SK-N-SH (cell line): ENCODE measurements at regions not wholly inside any gene's neighbourhood (a gene's known extent, or its start where the extent isn't known, plus 50 kb on each side); places are given as distances from the start of the nearest gene placed in this dataset.

Experiments used
- CTCF ChIA-PET: fragments of 300-600, 350-600 bp; formaldehyde crosslinking; extraction: SDS; loops from one replicate; lab custom pipeline; 2021; lab: Yijun Ruan, JAX
- POLR2A ChIA-PET: fragments of 350-600 bp; sonication (Branson Sonifier 250); formaldehyde crosslinking; extraction: SDS; loops from one replicate; lab custom pipeline; 2020; ENCODE audit warnings: antibody characterized with exemption, inconsistent platforms; lab: Yijun Ruan, JAX
- DNase-seq: peaks from one replicate; pipeline ENCODE4 v3.0.0; 2012
- H2AFZ ChIP-seq: fragments of 200-600 bp; sonication (generic); 2 replicates; pipeline ENCODE4 v1.8.1; 2016; ENCODE audit warnings: antibody characterized with exemption, mild to moderate bottlenecking, low read depth
- H3F3A ChIP-seq: fragments of 200-600 bp; sonication (generic); replicated peaks from 2 replicates; pipeline ENCODE3; 2016; ENCODE audit warnings: antibody characterized with exemption, mild to moderate bottlenecking; ENCODE audit not compliant: insufficient read depth
- H3K27ac ChIP-seq, 2 experiments: fragments of 200-500 bp in 1 of 2; fragments of 200-600 bp in 1 of 2; sonication (Bioruptor generic) in 1 of 2; sonication (generic), shearing (Covaris generic) in 1 of 2; 2 replicates each; pipeline versions ENCODE4 v1.5.1 to v1.6.1; 2014 to 2016; ENCODE audit warnings: low read depth in 2 of 2, inconsistent platforms in 1 of 2, low read length in 1 of 2, mild to moderate bottlenecking in 1 of 2, mixed read lengths in 1 of 2
- H3K27me3 ChIP-seq: fragments of 200-600 bp; sonication (generic), shearing (Covaris generic); 2 replicates; pipeline ENCODE4 v1.6.1; 2016; ENCODE audit warnings: mixed run types; ENCODE audit not compliant: insufficient read depth
- H3K36me3 ChIP-seq, 2 experiments: fragments of 200-500 bp in 1 of 2; fragments of 200-600 bp in 1 of 2; sonication (Bioruptor generic) in 1 of 2; sonication (generic) in 1 of 2; replicated peaks in 1 of 2; 2 replicates each; pipeline versions ENCODE3 to v1.5.1; 2014 to 2016; ENCODE audit warnings: low read length in 1 of 2, mild to moderate bottlenecking in 1 of 2; ENCODE audit not compliant: insufficient read depth in 2 of 2, control insufficient read depth in 1 of 2
- H3K4me1 ChIP-seq, 2 experiments: fragments of 200-500 bp in 1 of 2; fragments of 200-600 bp in 1 of 2; sonication (Bioruptor generic) in 1 of 2; sonication (generic), shearing (Covaris generic) in 1 of 2; 2 replicates each; pipeline versions ENCODE4 v1.5.1 to v1.6.1; 2014 to 2016; ENCODE audit warnings: low read depth in 1 of 2, low read length in 1 of 2, mixed run types in 1 of 2; ENCODE audit not compliant: insufficient read depth in 2 of 2, control insufficient read depth in 1 of 2
- H3K4me2 ChIP-seq: fragments of 200-600 bp; sonication (generic), shearing (Covaris generic); 2 replicates; pipeline ENCODE4 v1.6.1; 2017; ENCODE audit warnings: mixed run types
- H3K4me3 ChIP-seq, 2 experiments: fragments of 200-500 bp in 1 of 2; fragments of 200-600 bp in 1 of 2; sonication (Bioruptor generic) in 1 of 2; sonication (generic), shearing (Covaris generic) in 1 of 2; 2 replicates each; pipeline versions ENCODE4 v1.5.1 to v1.8.1; 2014 to 2016; ENCODE audit warnings: low read depth in 2 of 2, inconsistent platforms in 1 of 2, low read length in 1 of 2, mild to moderate bottlenecking in 1 of 2, mixed read lengths in 1 of 2, moderate library complexity in 1 of 2
- H3K79me2 ChIP-seq: fragments of 200-600 bp; sonication (generic); 2 replicates; pipeline ENCODE4 v1.8.1; 2017; ENCODE audit warnings: mild to moderate bottlenecking; ENCODE audit not compliant: insufficient read depth
- H3K9ac ChIP-seq: fragments of 200-600 bp; sonication (generic); 2 replicates; pipeline ENCODE4 v1.6.1; 2017; ENCODE audit warnings: mixed run types
- H3K9me2 ChIP-seq: fragments of 200-600 bp; sonication (generic); 2 replicates; pipeline ENCODE4 v1.6.1; 2017; ENCODE audit warnings: mixed run types
- H3K9me3 ChIP-seq: fragments of 200-600 bp; sonication (generic); 2 replicates; pipeline ENCODE4 v1.6.1; 2017; ENCODE audit warnings: mixed run types, mild to moderate bottlenecking, moderate library complexity
- H4K20me1 ChIP-seq: fragments of 200-600 bp; sonication (generic); 2 replicates; pipeline ENCODE4 v1.6.1; 2017; ENCODE audit warnings: mild to moderate bottlenecking, mixed run types; ENCODE audit not compliant: insufficient read depth
- ELF1 ChIP-seq: IDR thresholded peaks from 2 replicates; pipeline ENCODE4 v1.4.0; 2012
- EP300 ChIP-seq, 2 experiments: IDR thresholded peaks; 2 replicates each; pipeline versions ENCODE4 v1.4.0 to v1.6.1; 2012; ENCODE audit warnings: borderline replicate concordance in 1 of 2, low read depth in 1 of 2, low read length in 1 of 2
- FOSL2 ChIP-seq: IDR thresholded peaks from 2 replicates; pipeline ENCODE4 v1.4.0; 2012; ENCODE audit warnings: low read depth, mild to moderate bottlenecking, moderate library complexity, borderline replicate concordance
- GABPA ChIP-seq: IDR thresholded peaks from 2 replicates; pipeline ENCODE4 v1.4.0; 2012; ENCODE audit warnings: low read depth, mild to moderate bottlenecking
- IRF3 ChIP-seq: fragments of 150-350 bp; IDR thresholded peaks from 2 replicates; pipeline ENCODE4 v1.6.1; 2016; ENCODE audit warnings: mild to moderate bottlenecking, low read depth, low read length
- MEF2A ChIP-seq: IDR thresholded peaks from 2 replicates; pipeline ENCODE4 v1.4.0; 2012; ENCODE audit warnings: low read depth, borderline replicate concordance
- NRF1 ChIP-seq: IDR thresholded peaks from 2 replicates; pipeline ENCODE4 v1.6.1; 2012; ENCODE audit warnings: low read depth, mild to moderate bottlenecking, low read length
- RCOR1 ChIP-seq: fragments of 150-350 bp; IDR thresholded peaks from 2 replicates; pipeline ENCODE4 v1.6.1; 2017; ENCODE audit warnings: antibody characterized with exemption, low read length
- REST ChIP-seq: IDR thresholded peaks from 2 replicates; pipeline ENCODE4 v1.6.1; 2012; ENCODE audit warnings: mild to moderate bottlenecking, low read depth, low read length, moderate library complexity
- RFX5 ChIP-seq: IDR thresholded peaks from 2 replicates; pipeline ENCODE4 v1.6.1; 2012; ENCODE audit warnings: mild to moderate bottlenecking, improper control_type of control experiment, low read length
- RXRA ChIP-seq: IDR thresholded peaks from 2 replicates; pipeline ENCODE4 v1.4.0; 2012; ENCODE audit warnings: low read depth, mild to moderate bottlenecking, borderline replicate concordance
- SMC3 ChIP-seq: IDR thresholded peaks from 2 replicates; pipeline ENCODE4 v1.6.1; 2012; ENCODE audit warnings: low read depth, low read length, improper control_type of control experiment
- TCF12 ChIP-seq: IDR thresholded peaks from 2 replicates; pipeline ENCODE4 v1.4.0; 2012
- TEAD4 ChIP-seq: IDR thresholded peaks from 2 replicates; pipeline ENCODE4 v1.4.0; 2012; ENCODE audit warnings: mild to moderate bottlenecking, borderline replicate concordance; ENCODE audit not compliant: insufficient read depth
- USF1 ChIP-seq: IDR thresholded peaks from 2 replicates; pipeline ENCODE4 v1.4.0; 2012; ENCODE audit warnings: low read depth, borderline replicate concordance
- YY1 ChIP-seq: IDR thresholded peaks from 2 replicates; pipeline ENCODE4 v1.4.0; 2012; ENCODE audit warnings: low read depth, mild to moderate bottlenecking
- ZBTB33 ChIP-seq: IDR thresholded peaks from 2 replicates; pipeline ENCODE4 v1.4.0; 2012; ENCODE audit warnings: low read depth, borderline replicate concordance
- WGBS: methylation state at CpG from one replicate; pipeline ENCODE4 v1.1.6; 2017; ENCODE audit warnings: low lambda C conversion rate; 5-methylcytosine and 5-hydroxymethylcytosine counted together

- Histone ChIP-seq H3K9ac (no peak overlapping the region), H3K4me2 (no peak overlapping the region), H3K27me3 (peaks cover 15% of the 10 kb centered on the region; the same call in 1 of the 2 replicates), H3K27ac (no peak overlapping the region), H3K36me3 (no peaks in the 10 kb centered on the region), H3K9me3 (no peaks in the 10 kb centered on the region), H3K79me2 (no peaks in the 10 kb centered on the region), H2AFZ (no peak overlapping the region), H3K4me1 (peaks cover 12 to 30% of the 10 kb centered on the region in 2 experiments; a peak in 3 of 4 replicates), H3K4me3 (no peak overlapping the region), H3K9me2 (no peaks in the 10 kb centered on the region), H3F3A (no peaks in the 10 kb centered on the region), H4K20me1 (no peaks in the 10 kb centered on the region)
- ChIA-PET CTCF (interaction anchor here (0.5 to 1.5 kb wide), 4 partner anchors 32 to 276 kb away, joined by 3 read pairs; no protein-coding TSS in a partner anchor), POLR2A (no interaction called here)
- 40% methylated on average over 8 of the region's 8 CpGs for WGBS
- TF ChIP-seq YY1: no peak
- no peak for TF ChIP-seq SMC3
- TF ChIP-seq RXRA: no peak
- no peak for TF ChIP-seq ZBTB33
- no peak for TF ChIP-seq FOSL2
- no peak for TF ChIP-seq TEAD4
- TF ChIP-seq TCF12: no peak
- TF ChIP-seq EP300 (IDR thresholded peaks at IDR 0.05; ENCODE audit: borderline replicate concordance in 1 of 2, low read depth in 1 of 2, low read length in 1 of 2): no peak
- TF ChIP-seq MEF2A: no peak
- TF ChIP-seq NRF1: no peak
- TF ChIP-seq ELF1: no peak
- TF ChIP-seq GABPA: no peak
- no peak for DNase-seq
These were observed 219.6 kb upstream of the TNRC6C start for GRCh38 chr17:77738751-77739531.

- H3K9me2 ChIP-seq: no peaks in the 10 kb centered on the region
- H3F3A ChIP-seq: no peaks in the 10 kb centered on the region
- ChIA-PET POLR2A (no interaction called here), CTCF (interaction anchor here (0.7 to 1.7 kb wide), 5 partner anchors 14 to 197 kb away, joined by 3 to 6 read pairs (median 3); no protein-coding TSS in a partner anchor)
- no peak overlapping the region for H3K27ac ChIP-seq
- 59% methylated on average over 7 of the region's 7 CpGs for WGBS
- no peaks in the 10 kb centered on the region for H4K20me1 ChIP-seq
- H3K27me3 ChIP-seq: peaks cover 15% of the 10 kb centered on the region; the same call in 1 of the 2 replicates
- no peak overlapping the region for H2AFZ ChIP-seq
- no peak overlapping the region for H3K4me3 ChIP-seq
- H3K36me3 ChIP-seq: no peaks in the 10 kb centered on the region
- H3K4me2 ChIP-seq: no peak overlapping the region
- H3K9me3 ChIP-seq: no peaks in the 10 kb centered on the region
- no peak overlapping the region for H3K9ac ChIP-seq
- H3K79me2 ChIP-seq: no peaks in the 10 kb centered on the region
- no peak for DNase-seq
- H3K4me1 ChIP-seq: peaks cover 0 to 15% of the 10 kb centered on the region in 2 experiments; a peak in 1 of 4 replicates
- TF ChIP-seq USF1: no peak
- TF ChIP-seq YY1: no peak
- no peak for TF ChIP-seq REST
- no peak for TF ChIP-seq NRF1
- TF ChIP-seq RXRA: no peak
- TF ChIP-seq EP300 (IDR thresholded peaks at IDR 0.05; ENCODE audit: borderline replicate concordance in 1 of 2, low read depth in 1 of 2, low read length in 1 of 2): no peak
- no peak for TF ChIP-seq IRF3
- no peak for TF ChIP-seq FOSL2
- no peak for TF ChIP-seq SMC3
- TF ChIP-seq RFX5: no peak
- TF ChIP-seq RCOR1: no peak
These were observed 218.0 kb upstream of the TNRC6C start for GRCh38 chr17:77740481-77740880.
